ENCODE measurements at regions not wholly inside any gene's neighbourhood (a gene's known extent, or its start where the extent isn't known, plus 50 kb on each side); places are given as distances from the start of the nearest gene placed in this dataset.

DNA sequence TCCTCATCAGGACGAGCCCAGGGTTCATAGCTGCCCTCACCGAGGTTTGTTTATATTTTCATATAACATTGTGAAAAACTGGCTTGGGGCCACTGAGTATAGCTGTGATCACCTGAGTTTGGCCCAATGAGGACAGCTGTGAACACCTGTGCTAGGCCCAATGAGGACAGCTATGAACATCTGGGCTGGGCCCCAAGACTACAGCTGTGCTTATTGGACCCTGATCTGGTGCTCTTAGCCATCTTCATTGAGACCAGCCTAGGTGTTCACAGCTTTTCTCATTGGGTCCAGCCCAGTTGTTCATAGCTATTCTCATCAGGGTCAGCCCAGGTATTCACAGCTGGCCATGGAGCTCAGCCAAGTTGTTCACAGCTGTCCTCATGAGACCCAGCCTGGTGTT, 1167.3 kb downstream of the UQCRFS1 start:
- H3K27me3 ChIP-seq = no peaks in the 10 kb centered on the region
- DNase-seq (no peak), ATAC-seq (no peak)
- no peaks in the 10 kb centered on the region for H3K9me3 ChIP-seq
- no peaks in the 10 kb centered on the region for H3K4me1 ChIP-seq
- TF ChIP-seq, protein P1, sequence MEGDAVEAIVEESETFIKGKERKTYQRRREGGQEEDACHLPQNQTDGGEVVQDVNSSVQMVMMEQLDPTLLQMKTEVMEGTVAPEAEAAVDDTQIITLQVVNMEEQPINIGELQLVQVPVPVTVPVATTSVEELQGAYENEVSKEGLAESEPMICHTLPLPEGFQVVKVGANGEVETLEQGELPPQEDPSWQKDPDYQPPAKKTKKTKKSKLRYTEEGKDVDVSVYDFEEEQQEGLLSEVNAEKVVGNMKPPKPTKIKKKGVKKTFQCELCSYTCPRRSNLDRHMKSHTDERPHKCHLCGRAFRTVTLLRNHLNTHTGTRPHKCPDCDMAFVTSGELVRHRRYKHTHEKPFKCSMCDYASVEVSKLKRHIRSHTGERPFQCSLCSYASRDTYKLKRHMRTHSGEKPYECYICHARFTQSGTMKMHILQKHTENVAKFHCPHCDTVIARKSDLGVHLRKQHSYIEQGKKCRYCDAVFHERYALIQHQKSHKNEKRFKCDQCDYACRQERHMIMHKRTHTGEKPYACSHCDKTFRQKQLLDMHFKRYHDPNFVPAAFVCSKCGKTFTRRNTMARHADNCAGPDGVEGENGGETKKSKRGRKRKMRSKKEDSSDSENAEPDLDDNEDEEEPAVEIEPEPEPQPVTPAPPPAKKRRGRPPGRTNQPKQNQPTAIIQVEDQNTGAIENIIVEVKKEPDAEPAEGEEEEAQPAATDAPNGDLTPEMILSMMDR (IDR thresholded peaks at IDR 0.05) = no peak
- no peak overlapping the region for H3K27ac ChIP-seq
- H3K36me3 ChIP-seq = no peaks in the 10 kb centered on the region
- no peak overlapping the region for H3K4me3 ChIP-seq
- intact Hi-C loops (cut with DNase I) = no loop called here

DNA sequence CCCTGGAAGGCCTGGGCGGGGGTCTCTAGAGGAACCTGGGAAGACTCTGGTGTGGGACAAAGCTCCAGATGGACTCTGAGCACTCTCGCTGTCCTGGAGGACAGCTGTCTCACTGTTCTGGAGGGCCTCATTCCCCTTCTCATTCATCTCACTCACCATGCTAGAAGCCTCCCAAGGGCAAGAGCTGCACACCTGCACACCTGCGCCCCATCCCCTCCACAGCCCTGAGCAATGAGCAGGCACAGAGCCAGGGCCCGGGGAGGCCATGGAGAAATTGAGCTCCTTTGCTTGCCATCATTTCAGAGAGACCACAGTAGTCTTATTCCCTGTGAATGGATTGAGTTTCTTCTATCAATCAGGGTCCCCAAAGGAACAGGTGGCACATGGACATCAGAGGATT, 1168.5 kb downstream of the UQCRFS1 start:
- DNase-seq (no peak), ATAC-seq (no peak)
- H3K4me3 ChIP-seq = no peak overlapping the region
- no peaks in the 10 kb centered on the region for H3K36me3 ChIP-seq
- H3K9me3 ChIP-seq = no peaks in the 10 kb centered on the region
- intact Hi-C loops (cut with DNase I) = no loop called here
- H3K27me3 ChIP-seq = no peaks in the 10 kb centered on the region
- TF ChIP-seq, protein P1 (IDR thresholded peaks at IDR 0.05) = no peak
- H3K4me1 ChIP-seq = no peaks in the 10 kb centered on the region
- H3K27ac ChIP-seq = no peak overlapping the region

DNA sequence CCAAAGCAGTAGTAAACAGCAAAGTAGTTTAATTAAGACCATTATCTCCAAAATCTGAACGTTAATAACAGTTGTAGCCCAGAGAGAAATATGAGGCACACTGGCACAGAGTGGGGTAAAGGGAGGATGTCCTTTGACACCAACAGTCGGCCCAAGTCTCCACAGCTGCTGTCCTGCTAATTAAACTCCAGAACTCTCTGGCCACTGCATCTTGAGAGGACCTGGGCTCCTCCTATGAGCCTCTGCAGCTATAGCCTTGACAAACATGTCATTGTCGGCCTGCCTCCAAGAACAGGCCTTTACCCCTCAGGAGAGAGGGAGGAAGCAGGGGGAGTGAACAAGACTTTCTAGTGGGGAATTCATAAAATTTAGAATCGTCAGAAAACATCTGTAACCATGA, 1170.4 kb downstream of the UQCRFS1 start:
- intact Hi-C loops (cut with DNase I) = no loop called here
- ATAC-seq (no peak), DNase-seq (no peak)
- Histone ChIP-seq H3K4me1 (no peaks in the 10 kb centered on the region), H3K27me3 (no peaks in the 10 kb centered on the region), H3K36me3 (no peaks in the 10 kb centered on the region), H3K27ac (no peak overlapping the region), H3K9me3 (no peaks in the 10 kb centered on the region), H3K4me3 (no peak overlapping the region)
- TF ChIP-seq, protein P1 (IDR thresholded peaks at IDR 0.05) = no peak

DNA sequence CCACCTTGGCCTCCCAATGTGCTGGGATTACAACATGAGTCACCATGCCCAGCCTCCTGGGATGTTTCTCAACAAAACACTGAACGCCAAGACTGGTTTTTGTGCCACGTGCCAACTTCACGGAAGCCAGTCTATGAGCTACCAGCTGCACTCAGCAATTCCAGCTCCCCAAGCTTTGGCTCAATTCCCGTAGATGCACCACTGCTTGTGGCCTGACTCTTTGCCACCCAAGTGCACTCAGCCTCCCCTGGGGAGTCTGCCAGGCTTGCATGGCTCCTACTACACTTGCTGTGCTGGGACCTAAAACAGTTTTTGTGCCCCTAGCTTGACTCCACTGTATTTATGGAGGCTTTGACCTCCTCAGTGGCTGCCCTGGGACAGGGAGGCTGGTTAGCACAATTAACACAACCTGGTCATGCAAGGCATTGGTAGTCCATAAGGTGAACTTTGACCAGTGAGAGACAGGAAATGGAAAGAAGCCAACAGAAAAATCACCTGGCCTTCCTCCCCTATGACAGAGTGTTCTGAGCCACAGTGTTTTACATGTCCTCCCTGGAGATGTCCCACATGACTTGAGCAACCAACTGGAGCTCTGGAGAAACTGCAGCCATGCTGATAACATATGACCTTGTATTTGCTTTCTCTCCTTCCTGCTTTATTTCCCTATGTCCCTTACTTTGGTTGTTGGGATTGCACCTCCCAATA, 1173.1 kb downstream of the UQCRFS1 start:
- no peak for ATAC-seq
- H3K27ac ChIP-seq = no peak overlapping the region
- DNase-seq = no peak
- TF ChIP-seq, protein P1 (IDR thresholded peaks at IDR 0.05) = no peak
- no peaks in the 10 kb centered on the region for H3K27me3 ChIP-seq
- H3K4me1 ChIP-seq = no peaks in the 10 kb centered on the region
- no peak overlapping the region for H3K4me3 ChIP-seq
- H3K36me3 ChIP-seq = no peaks in the 10 kb centered on the region
- intact Hi-C loops (cut with DNase I) = no loop called here
- no peaks in the 10 kb centered on the region for H3K9me3 ChIP-seq

DNA sequence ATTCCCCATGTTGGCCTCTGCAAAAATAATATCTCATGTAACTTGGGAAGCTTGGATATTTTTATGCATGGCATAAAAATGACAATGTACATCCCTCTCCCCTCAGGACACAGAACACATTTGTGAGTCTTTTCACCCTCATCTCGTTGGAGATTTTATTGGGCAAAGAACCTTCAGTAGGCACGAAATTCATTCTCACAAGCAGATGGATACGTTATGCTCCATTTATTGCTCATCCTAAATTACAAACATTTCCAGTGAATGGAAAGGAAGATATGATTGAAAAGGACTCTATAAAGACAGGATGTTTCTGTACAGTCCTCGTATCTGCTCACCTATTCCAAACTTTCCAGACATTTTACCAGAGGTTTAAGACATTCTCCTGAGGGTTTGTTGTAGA, 1175.8 kb downstream of the UQCRFS1 start:
- H3K27me3 ChIP-seq = no peaks in the 10 kb centered on the region
- H3K4me3 ChIP-seq = no peak overlapping the region
- DNase-seq (no peak), ATAC-seq (no peak)
- TF ChIP-seq, protein P1 (IDR thresholded peaks at IDR 0.05) = no peak
- H3K27ac ChIP-seq = no peak overlapping the region
- H3K9me3 ChIP-seq = no peaks in the 10 kb centered on the region
- H3K4me1 ChIP-seq = no peaks in the 10 kb centered on the region
- intact Hi-C loops (cut with DNase I) = no loop called here
- no peaks in the 10 kb centered on the region for H3K36me3 ChIP-seq

DNA sequence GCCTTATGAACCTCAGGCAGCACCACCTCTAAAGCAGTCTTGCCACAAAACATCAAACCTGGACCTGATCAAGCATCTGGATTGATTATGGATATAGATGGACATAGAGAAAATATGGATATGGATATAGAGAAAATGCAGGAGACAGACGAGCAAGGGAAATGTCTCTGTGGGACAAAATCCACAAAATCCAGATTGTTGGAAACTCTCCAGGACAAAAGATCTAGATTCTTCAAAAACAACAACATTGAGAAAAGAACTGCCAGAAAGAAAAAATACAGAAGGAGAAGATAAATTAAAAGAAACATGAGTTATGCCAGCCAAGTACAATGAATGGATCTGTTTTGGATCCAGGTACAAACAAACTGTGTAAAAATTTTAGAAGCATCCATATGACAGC, 1176.5 kb downstream of the UQCRFS1 start:
- Histone ChIP-seq H3K27me3 (no peaks in the 10 kb centered on the region), H3K9me3 (no peaks in the 10 kb centered on the region), H3K4me3 (no peak overlapping the region), H3K4me1 (no peaks in the 10 kb centered on the region), H3K27ac (no peak overlapping the region), H3K36me3 (no peaks in the 10 kb centered on the region)
- TF ChIP-seq, protein P1 (IDR thresholded peaks at IDR 0.05) = no peak
- no peak for DNase-seq
- intact Hi-C loops (cut with DNase I) = no loop called here
- ATAC-seq = no peak

All from upper lobe of right lung (tissue), 1 donor.